GM12878 (cell line): ENCODE measurements at regions not wholly inside any gene's neighbourhood (a gene's known extent, or its start where the extent isn't known, plus 50 kb on each side); places are given as distances from the start of the nearest gene placed in this dataset.

ENCODE experiments used
- ATAC-seq: fragments of 200-7000 bp; cut with Tn5 transposase; 3 replicates; pipeline ENCODE4 v1.9.1; 2020; ENCODE audit warnings: mild to moderate bottlenecking, moderate library complexity
- BruUV-seq: library from RNA; stranded (reverse); fragments of 400-500 nt; replicated peaks from 2 replicates; lab custom pipeline; 2021; lab: Mats Ljungman, UMichigan
- CTCF ChIA-PET: fragments of 300-600 bp; sonication (Branson Sonifier 250); formaldehyde crosslinking; extraction: SDS; loops from one replicate; lab custom pipeline; 2021; ENCODE audit warnings: inconsistent platforms; lab: Yijun Ruan, JAX
- POLR2A ChIA-PET: fragments of 350-600 bp; formaldehyde crosslinking; extraction: SDS; loops from one replicate; lab custom pipeline; 2021; ENCODE audit warnings: inconsistent platforms; lab: Charles Lee
- RAD21 ChIA-PET: fragments of 300-600 bp; sonication (Branson Sonifier 250); formaldehyde crosslinking; loops from one replicate; lab custom pipeline; 2023; ENCODE audit warnings: antibody characterized with exemption; ENCODE audit not compliant: unreplicated experiment; lab: Charles Lee
- SMC1A ChIA-PET: fragments of 300-600 bp; sonication (Branson Sonifier 250); formaldehyde crosslinking; loops from one replicate; lab custom pipeline; 2023; ENCODE audit not compliant: unreplicated experiment, uncharacterized antibody; lab: Charles Lee
- DNase-seq: peaks from one replicate; pipeline ENCODE4 v3.0.0-alpha.2; 2011; ENCODE audit warnings: low read depth, low spot score
- FAIRE-seq: peaks from 3 replicates; lab custom pipeline; 2011; peaks lifted over from hg19 to GRCh38; lab: Jason Lieb, UNC
- H2AFZ ChIP-seq: 2 replicates; pipeline ENCODE4 v1.6.0; 2011; ENCODE audit warnings: low read depth, low read length, control low read depth; ENCODE audit not compliant: control insufficient read depth
- H3K27ac ChIP-seq: 2 replicates; pipeline ENCODE4 v1.5.1; 2011; ENCODE audit warnings: control low read depth; ENCODE audit not compliant: control insufficient read depth, insufficient read depth
- H3K27me3 ChIP-seq, 2 experiments: replicated peaks in 1 of 2; 2 replicates each; pipeline versions ENCODE4 v1.6.0 to v1.6.1; 2011; ENCODE audit warnings: low read length in 1 of 2; ENCODE audit not compliant: control insufficient read depth in 2 of 2, insufficient read depth in 2 of 2
- H3K36me3 ChIP-seq, 2 experiments: 2 replicates each; pipeline ENCODE4 v1.5.1; 2011; ENCODE audit warnings: low read length in 1 of 2; ENCODE audit not compliant: control insufficient read depth in 2 of 2, insufficient read depth in 2 of 2
- H3K4me1 ChIP-seq: 2 replicates; pipeline ENCODE4 v1.6.1; 2011; ENCODE audit warnings: mild to moderate bottlenecking, low read length, moderate library complexity, mixed read lengths; ENCODE audit not compliant: control insufficient read depth, insufficient read depth
- H3K4me2 ChIP-seq: 2 replicates; pipeline ENCODE4 v1.6.0; 2011; ENCODE audit warnings: control low read depth; ENCODE audit not compliant: control insufficient read depth, insufficient read depth
- H3K4me3 ChIP-seq: fragments of 200-600 bp; sonication (generic); 2 replicates; pipeline ENCODE4 v1.5.1; 2016
- H3K79me2 ChIP-seq: 2 replicates; pipeline ENCODE4 v1.6.0; 2011; ENCODE audit warnings: low read length; ENCODE audit not compliant: control insufficient read depth, insufficient read depth
- H3K9ac ChIP-seq: 2 replicates; pipeline ENCODE4 v1.8.0; 2011; ENCODE audit warnings: low read length, control low read depth, mixed read lengths; ENCODE audit not compliant: control insufficient read depth, insufficient read depth
- H3K9me3 ChIP-seq: replicated peaks from 3 replicates; pipeline ENCODE4 v1.5.1; 2011; ENCODE audit warnings: mild to moderate bottlenecking, low read length; ENCODE audit not compliant: control insufficient read depth, insufficient read depth
- H4K20me1 ChIP-seq: 2 replicates; pipeline ENCODE4 v1.6.0; 2011; ENCODE audit not compliant: control insufficient read depth, insufficient read depth
- BCL3 ChIP-seq: IDR thresholded peaks from 2 replicates; pipeline ENCODE4 v1.6.1; 2011; ENCODE audit warnings: borderline replicate concordance, low read depth, mild to moderate bottlenecking, moderate library complexity, low read length; ENCODE audit not compliant: insufficient read depth, poor library complexity, severe bottlenecking
- IRF4 ChIP-seq: IDR thresholded peaks from 2 replicates; pipeline ENCODE4 v1.6.1; 2011; ENCODE audit warnings: low read depth, low read length
- TAF1 ChIP-seq: IDR thresholded peaks from 2 replicates; pipeline ENCODE4 v1.6.1; 2011; ENCODE audit warnings: mild to moderate bottlenecking, low read depth, low read length, borderline replicate concordance
- WGBS: methylation state at CpG from one replicate; pipeline ENCODE4 v1.1.6; 2016; ENCODE audit warnings: low lambda C conversion rate; ENCODE audit not compliant: insufficient replicate concordance, insufficient coverage; ENCODE audit errors: missing lambda C conversion rate; 5-methylcytosine and 5-hydroxymethylcytosine counted together
- in situ Hi-C: fragments of 300-500 bp; cut with MboI; formaldehyde crosslinking; loops from 9 replicates; pipeline ENCODE4 v1.14.3; 2018; ENCODE audit warnings: mixed read lengths
- intact Hi-C: fragments of 100-400 bp; cut with micrococcal nuclease; formaldehyde crosslinking; loops from one replicate; pipeline ENCODE4 v1.14.2; 2022; ENCODE audit not compliant: unreplicated experiment

- Histone ChIP-seq H4K20me1 (no peaks in the 10 kb centered on the region), H3K9ac (no peak overlapping the region), H3K9me3 (no peaks in the 10 kb centered on the region), H3K79me2 (no peaks in the 10 kb centered on the region), H3K27me3 (no peaks in the 10 kb centered on the region; a peak in 2 of 4 replicates), H3K4me2 (no peak overlapping the region), H3K4me3 (no peak overlapping the region), H3K27ac (no peak overlapping the region), H3K4me1 (no peaks in the 10 kb centered on the region), H3K36me3 (no peaks in the 10 kb centered on the region), H2AFZ (no peak overlapping the region)
- no TSS peak for BruUV-seq
- 19% methylated on average over 4 of the region's 4 CpGs for WGBS
- CTCF ChIA-PET, result no interaction called here
- RAD21 ChIA-PET, result no interaction called here
- FAIRE-seq (no peak), ATAC-seq (no peak), DNase-seq (no peak)
- SMC1A ChIA-PET, result no interaction called here
- intact Hi-C loops (no loop called here), in situ Hi-C loops (no loop called here)
- TF ChIP-seq TAF1 (no peak), BCL3 (no peak)
- POLR2A ChIA-PET, result interaction anchor here (0.7 kb wide), 1 partner anchor 266 kb away, joined by 5 read pairs; no protein-coding TSS in a partner anchor
Observed at GRCh38 chr2:236768393-236769140, 198.9 kb downstream of the ACKR3 start.

- ATAC-seq (no peak), DNase-seq (no peak), FAIRE-seq (no peak)
- ChIA-PET SMC1A (interaction anchor here (0.6 kb wide), 1 partner anchor 282 kb away, joined by 3 read pairs; no protein-coding TSS in a partner anchor), CTCF (interaction anchor here (0.9 kb wide), 1 partner anchor 292 kb away, joined by 3 read pairs; no protein-coding TSS in a partner anchor), RAD21 (interaction anchor here (0.6 kb wide), 1 partner anchor 272 kb away, joined by 3 read pairs; no protein-coding TSS in a partner anchor), POLR2A (no interaction called here)
- no peaks in the 10 kb centered on the region; a peak in 2 of 4 replicates for H3K27me3 ChIP-seq
- no peaks in the 10 kb centered on the region for H4K20me1 ChIP-seq
- H3K4me3 ChIP-seq, result no peak overlapping the region
- H3K9me3 ChIP-seq, result no peaks in the 10 kb centered on the region
- no TSS peak for BruUV-seq
- H2AFZ ChIP-seq, result no peak overlapping the region
- in situ Hi-C loops (no loop called here), intact Hi-C loops (no loop called here)
- 22% methylated on average over 9 of the region's 9 CpGs for WGBS
- H3K79me2 ChIP-seq, result no peaks in the 10 kb centered on the region
- H3K9ac ChIP-seq, result no peak overlapping the region
- no peak overlapping the region for H3K4me2 ChIP-seq
- no peak overlapping the region for H3K27ac ChIP-seq
- no peak for TF ChIP-seq IRF4
- no peaks in the 10 kb centered on the region for H3K36me3 ChIP-seq
- no peaks in the 10 kb centered on the region for H3K4me1 ChIP-seq
Observed at GRCh38 chr2:236769981-236770671, 200.5 kb downstream of the ACKR3 start.
